H1 (cell line): ENCODE measurements at regions not wholly inside any gene's neighbourhood (a gene's known extent, or its start where the extent isn't known, plus 50 kb on each side); places are given as distances from the start of the nearest gene placed in this dataset.

Experiments used
- CTCF ChIA-PET: fragments of 300-600 bp; sonication (Branson Sonifier 250); formaldehyde crosslinking; loops from one replicate; lab custom pipeline; 2021; ENCODE audit not compliant: partially characterized antibody; lab: Charles Lee
- POLR2A ChIA-PET: fragments of 300-600 bp; sonication (Branson Sonifier 250); formaldehyde crosslinking; loops from one replicate; lab custom pipeline; 2021; ENCODE audit warnings: inconsistent platforms; ENCODE audit not compliant: partially characterized antibody; lab: Charles Lee
- DNase-seq, 2 experiments: peaks; one replicate each; pipeline versions ENCODE4 v3.0.0 to v3.0.0-alpha.2; 2010 to 2022; ENCODE audit warnings: low spot score in 2 of 2, low read depth in 1 of 2, mixed read lengths in 1 of 2
- FAIRE-seq: peaks from 2 replicates; lab custom pipeline; 2011; peaks lifted over from hg19 to GRCh38; lab: Jason Lieb, UNC
- H2AFZ ChIP-seq: 2 replicates; pipeline ENCODE4 v1.8.1; 2012; ENCODE audit warnings: low read length, inconsistent platforms
- H2AK5ac ChIP-seq: 2 replicates; pipeline ENCODE4 v1.6.1; 2013; ENCODE audit warnings: low read depth, low read length
- H2BK120ac ChIP-seq: replicated peaks from 2 replicates; pipeline ENCODE3; 2013; ENCODE audit warnings: low read depth, low read length, inconsistent platforms
- H2BK12ac ChIP-seq: 2 replicates; pipeline ENCODE4 v1.6.1; 2013; ENCODE audit warnings: low read depth, low read length
- H2BK15ac ChIP-seq: 2 replicates; pipeline ENCODE4 v1.6.1; 2013; ENCODE audit warnings: low read length
- H2BK20ac ChIP-seq: 2 replicates; pipeline ENCODE4 v1.6.1; 2013; ENCODE audit warnings: low read length
- H2BK5ac ChIP-seq: 2 replicates; pipeline ENCODE4 v1.6.1; 2013; ENCODE audit warnings: low read depth, low read length
- H3K14ac ChIP-seq: 2 replicates; pipeline ENCODE4 v1.6.1; 2013; ENCODE audit warnings: inconsistent platforms; ENCODE audit not compliant: insufficient read length
- H3K18ac ChIP-seq: 2 replicates; pipeline ENCODE4 v1.6.1; 2013; ENCODE audit warnings: low read length; ENCODE audit errors: extremely low read depth
- H3K23ac ChIP-seq: 2 replicates; pipeline ENCODE4 v1.6.1; 2013; ENCODE audit warnings: inconsistent platforms; ENCODE audit not compliant: insufficient read length
- H3K23me2 ChIP-seq: 2 replicates; pipeline ENCODE4 v1.6.1; 2013; ENCODE audit warnings: low read depth, low read length
- H3K27ac ChIP-seq: 2 replicates; pipeline ENCODE4 v1.6.1; 2011; ENCODE audit warnings: low read depth, low read length, inconsistent platforms
- H3K27me3 ChIP-seq, 4 experiments: replicated peaks in 1 of 4; 1 replicate in 1 of 4; 2 replicates in 3 of 4; pipeline versions ENCODE4 v1.6.1 to v1.8.1; 2011 to 2013; ENCODE audit warnings: low read length in 3 of 4, mild to moderate bottlenecking in 3 of 4, inconsistent platforms in 2 of 4, mixed read lengths in 2 of 4, moderate library complexity in 1 of 4; ENCODE audit not compliant: control insufficient read depth in 3 of 4, insufficient read depth in 3 of 4; ENCODE audit errors: extremely low read depth in 1 of 4
- H3K36me3 ChIP-seq, 4 experiments: 2 replicates each; pipeline versions ENCODE4 v1.6.1 to v1.8.1; 2011 to 2013; ENCODE audit warnings: mild to moderate bottlenecking in 4 of 4, low read length in 3 of 4, moderate library complexity in 2 of 4, control low read depth in 1 of 4, inconsistent platforms in 1 of 4; ENCODE audit not compliant: insufficient read depth in 4 of 4, control insufficient read depth in 2 of 4
- H3K4ac ChIP-seq: replicated peaks from 2 replicates; pipeline ENCODE3; 2013; ENCODE audit warnings: low read length, low read depth, mixed read lengths, inconsistent platforms; ENCODE audit not compliant: insufficient read length
- H3K4me1 ChIP-seq, 4 experiments: replicated peaks in 1 of 4; 1 replicate in 1 of 4; 2 replicates in 3 of 4; pipeline versions ENCODE4 v1.6.1 to v1.8.1; 2011 to 2013; ENCODE audit warnings: low read length in 3 of 4, inconsistent platforms in 2 of 4, mixed read lengths in 1 of 4; ENCODE audit not compliant: insufficient read depth in 4 of 4, control insufficient read depth in 3 of 4
- H3K4me2 ChIP-seq, 2 experiments: 2 replicates each; pipeline versions ENCODE4 v1.6.1 to v1.8.1; 2011 to 2013; ENCODE audit warnings: low read depth in 2 of 2, low read length in 2 of 2, control low read depth in 1 of 2, inconsistent platforms in 1 of 2, mild to moderate bottlenecking in 1 of 2; ENCODE audit not compliant: insufficient read depth in 1 of 2
- H3K4me3 ChIP-seq, 4 experiments: fragments of 200-600, 300-600 bp in 1 of 4; sonication (generic), shearing (Covaris generic), sonication (Bioruptor Twin) in 1 of 4; 2 replicates each; pipeline versions ENCODE4 v1.5.1 to v1.8.1; 2011 to 2016; ENCODE audit warnings: low read length in 4 of 4, low read depth in 3 of 4, control low read depth in 2 of 4, inconsistent platforms in 2 of 4, mild to moderate bottlenecking in 2 of 4, mixed read lengths in 1 of 4, moderate library complexity in 1 of 4; ENCODE audit not compliant: insufficient read depth in 2 of 4; ENCODE audit errors: extremely low read depth in 1 of 4
- H3K56ac ChIP-seq: replicated peaks from 2 replicates; pipeline ENCODE3; 2013; ENCODE audit warnings: low read depth, mild to moderate bottlenecking, mixed read lengths, low read length, inconsistent platforms; ENCODE audit not compliant: insufficient read length
- H3K79me1 ChIP-seq: 2 replicates; pipeline ENCODE4 v1.6.1; 2013; ENCODE audit warnings: low read depth, low read length, control low read depth
- H3K79me2 ChIP-seq, 2 experiments: 2 replicates each; pipeline versions ENCODE4 v1.6.1 to v1.8.1; 2012 to 2013; ENCODE audit warnings: low read length in 2 of 2, mild to moderate bottlenecking in 2 of 2, inconsistent platforms in 1 of 2; ENCODE audit not compliant: insufficient read depth in 2 of 2, control insufficient read depth in 1 of 2
- H3K9ac ChIP-seq, 4 experiments: replicated peaks in 1 of 4; 1 replicate in 1 of 4; 2 replicates in 3 of 4; pipeline versions ENCODE4 v1.6.1 to v1.8.1; 2011 to 2013; ENCODE audit warnings: low read depth in 3 of 4, low read length in 3 of 4, control low read depth in 2 of 4, mild to moderate bottlenecking in 2 of 4, moderate library complexity in 2 of 4, inconsistent platforms in 1 of 4; ENCODE audit errors: extremely low read depth in 1 of 4
- H3K9me3 ChIP-seq, 2 experiments: 2 replicates each; pipeline versions ENCODE4 v1.6.1 to v1.8.1; 2012 to 2013; ENCODE audit warnings: mild to moderate bottlenecking in 2 of 2, moderate library complexity in 2 of 2, control low read depth in 1 of 2, inconsistent platforms in 1 of 2, low read depth in 1 of 2, low read length in 1 of 2, mixed read lengths in 1 of 2; ENCODE audit not compliant: insufficient read depth in 2 of 2
- H4K20me1 ChIP-seq, 2 experiments: replicated peaks in 1 of 2; 2 replicates each; pipeline versions ENCODE3 to v1.8.1; 2011 to 2013; ENCODE audit warnings: inconsistent platforms in 2 of 2, low read length in 2 of 2, mild to moderate bottlenecking in 1 of 2; ENCODE audit not compliant: insufficient read depth in 2 of 2, control insufficient read depth in 1 of 2
- H4K5ac ChIP-seq: 2 replicates; pipeline ENCODE4 v1.6.1; 2013; ENCODE audit warnings: low read length, low read depth, mixed read lengths, inconsistent platforms; ENCODE audit not compliant: insufficient read length
- H4K8ac ChIP-seq: 2 replicates; pipeline ENCODE4 v1.8.0; 2013; ENCODE audit warnings: mild to moderate bottlenecking, moderate library complexity, low read length, inconsistent platforms; ENCODE audit not compliant: insufficient read depth; ENCODE audit errors: extremely low read depth
- H4K91ac ChIP-seq: replicated peaks from 2 replicates; pipeline ENCODE3; 2013; ENCODE audit warnings: low read length, mixed read lengths, inconsistent platforms; ENCODE audit not compliant: insufficient read length
- CHD1 ChIP-seq: IDR thresholded peaks from 2 replicates; pipeline ENCODE4 v1.6.1; 2012; ENCODE audit warnings: low read depth, low read length, improper control_type of control experiment
- JUND ChIP-seq: IDR thresholded peaks from 2 replicates; pipeline ENCODE4 v1.6.1; 2011; ENCODE audit warnings: mild to moderate bottlenecking, improper control_type of control experiment, low read length
- KDM1A ChIP-seq: fragments of 200-600, 300-600 bp; sonication (generic); IDR thresholded peaks from 2 replicates; pipeline ENCODE4 v1.7.1; 2016; ENCODE audit warnings: mild to moderate bottlenecking, low read length, borderline replicate concordance
- WGBS, 2 experiments: shearing (Covaris generic) in 1 of 2; methylation state at CpG; one replicate each; pipeline versions ENCODE4 v1.1.6 to v1.1.7; 2013 to 2015; ENCODE audit warnings: low lambda C conversion rate in 2 of 2, mixed read lengths in 2 of 2, inconsistent platforms in 1 of 2, low coverage in 1 of 2, missing lambda C conversion rate in 1 of 2; ENCODE audit not compliant: insufficient replicate concordance in 2 of 2, insufficient coverage in 1 of 2, insufficient read length in 1 of 2; ENCODE audit errors: extremely low coverage in 1 of 2, missing lambda C conversion rate in 1 of 2; 5-methylcytosine and 5-hydroxymethylcytosine counted together

DNA sequence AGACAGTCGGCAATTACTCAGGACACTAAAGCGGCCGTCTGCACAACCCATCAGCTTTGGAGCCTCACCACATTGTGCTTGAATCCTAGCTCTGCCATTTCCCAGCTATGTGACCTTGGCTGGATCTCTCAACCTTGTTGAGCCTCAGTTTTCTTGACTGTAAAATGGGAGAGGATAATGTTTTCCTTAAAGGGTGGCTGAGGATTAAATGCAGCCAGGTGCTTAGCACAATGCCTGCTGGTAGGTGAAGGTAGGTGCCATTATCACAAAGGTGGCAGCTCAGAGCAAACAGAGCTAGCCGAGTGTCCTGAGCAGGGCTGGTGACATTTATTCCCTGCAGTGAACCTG is 508.5 kb upstream of the ZMIZ1 start:
- Histone ChIP-seq H3K9me3 (no peaks in the 10 kb centered on the region), H2BK20ac (peak overlapping the region; percentile 76), H3K27me3 (0 out of 7 replicates have a peak, but pooled peaks cover 0 to 2% (median 0%) of the 10 kb centered on the region in 4 experiments), H3K23me2 (no peaks in the 10 kb centered on the region), H3K79me1 (no peaks in the 10 kb centered on the region), H3K9ac (no peak overlapping the region), H3K4me2 (no peak overlapping the region), H3K56ac (no peak overlapping the region), H3K4ac (no peak overlapping the region), H2BK120ac (no peak overlapping the region), H2BK5ac (no peak overlapping the region), H2AK5ac (no peak overlapping the region), H3K27ac (no peak overlapping the region), H4K20me1 (no peaks in the 10 kb centered on the region), H3K4me1 (peaks cover 0 to 8% (median 4%) of the 10 kb centered on the region in 4 experiments; a peak in 4 of 7 replicates), H4K8ac (no peak overlapping the region; the same call in 1 of the 2 replicates), H4K5ac (no peak overlapping the region), H3K14ac (no peak overlapping the region), H2BK12ac (no peak overlapping the region), H3K4me3 (no peak overlapping the region), H3K23ac (no peak overlapping the region), H3K79me2 (no peaks in the 10 kb centered on the region), H2BK15ac (peak overlapping the region; percentile 23; the same call in 1 of the 2 replicates), H3K18ac (peak overlapping the region; percentile 51; the same call in 1 of the 2 replicates), H3K36me3 (no peaks in the 10 kb centered on the region), H4K91ac (no peak overlapping the region), H2AFZ (no peak overlapping the region)
- CTCF ChIA-PET: interaction anchor here (0.6 to 2.5 kb wide), 6 partner anchors 10 to 565 kb away, joined by 3 to 10 read pairs (median 4); no protein-coding TSS in a partner anchor
- WGBS, 2 experiments: 89% methylated on average over 4 of the region's 4 CpGs; no CpG with 5 or more reads in 1 of the 2 experiments
- FAIRE-seq (no peak), DNase-seq (no peak)
- POLR2A ChIA-PET: interaction anchor here (0.7 to 2.2 kb wide), 2 partner anchors 10 to 518 kb away, joined by 3 to 8 read pairs; no protein-coding TSS in a partner anchor
- TF ChIP-seq JUND (no peak), KDM1A (peak; percentile 81; the same call in 1 of the 2 replicates), CHD1 (no peak)
